GM21381 (cell line): ENCODE measurements at regions not wholly inside any gene's neighbourhood (a gene's known extent, or its start where the extent isn't known, plus 50 kb on each side); places are given as distances from the start of the nearest gene placed in this dataset.
"Not testable (repeated sequence)": the region's sequence is repeated elsewhere in the genome, so short reads cannot be mapped to it uniquely, and the experiment has no call there.

Experiments
- ATAC-seq: cut with Tn5 transposase; IDR thresholded peaks from one replicate; pipeline ENCODE4 v1.9.1; 2021; ENCODE audit warnings: mild to moderate bottlenecking, moderate library complexity; ENCODE audit not compliant: unreplicated experiment

- no peak for ATAC-seq
Measured at GRCh38 chr15:62218841-62219240, 53.8 kb upstream of the C2CD4B start.

- ATAC-seq, result no peak
Measured at GRCh38 chr15:62219799-62220198, 54.7 kb upstream of the C2CD4B start.

- no peak for ATAC-seq
Measured at GRCh38 chr15:62223020-62223419, 57.9 kb upstream of the C2CD4B start.

GRCh38 chr15:62228604-62229003 lies 63.5 kb upstream of the C2CD4B start:
- ATAC-seq, result no peak

GRCh38 chr15:62231856-62232255 lies 66.8 kb upstream of the C2CD4B start:
- no peak for ATAC-seq

- ATAC-seq, result no peak
Measured at GRCh38 chr15:62240121-62241096, 75.3 kb upstream of the C2CD4B start.

- no peak for ATAC-seq
Measured at GRCh38 chr15:62241135-62241770, 76.2 kb upstream of the C2CD4B start.

- no peak for ATAC-seq
Measured at GRCh38 chr15:62242999-62243398, 77.9 kb upstream of the C2CD4B start.

- ATAC-seq, result no peak
Measured at GRCh38 chr15:62244762-62245161, 79.7 kb upstream of the C2CD4B start.

GRCh38 chr15:62248277-62248984 lies 83.3 kb upstream of the C2CD4B start:
- no peak for ATAC-seq

- no peak for ATAC-seq
Measured at GRCh38 chr15:62249501-62249900, 84.4 kb upstream of the C2CD4B start.

GRCh38 chr15:62250186-62250585 lies 85.1 kb upstream of the C2CD4B start:
- ATAC-seq, result no peak

- no peak for ATAC-seq
Measured at GRCh38 chr15:62250978-62251377, 85.9 kb upstream of the C2CD4B start.

GRCh38 chr15:62253294-62253693 lies 88.2 kb upstream of the C2CD4B start:
- ATAC-seq, result no peak

- ATAC-seq, result no peak
Measured at GRCh38 chr15:62254137-62254934, 89.3 kb upstream of the C2CD4B start.

GRCh38 chr15:62256430-62256829 lies 91.3 kb upstream of the C2CD4B start:
- not testable (repeated sequence) for ATAC-seq

GRCh38 chr15:62257996-62258521 lies 93.0 kb upstream of the C2CD4B start:
- no peak for ATAC-seq

- ATAC-seq, result no peak
Measured at GRCh38 chr15:62262305-62262941, 97.3 kb upstream of the C2CD4B start.

- ATAC-seq, result no peak
Measured at GRCh38 chr15:62264196-62264595, 99.1 kb upstream of the C2CD4B start.

GRCh38 chr15:62269504-62269903 lies 104.4 kb upstream of the C2CD4B start:
- no peak for ATAC-seq
